ENCODE measurements at regions not wholly inside any gene's neighbourhood (a gene's known extent, or its start where the extent isn't known, plus 50 kb on each side); places are given as distances from the start of the nearest gene placed in this dataset.
"Not testable (repeated sequence)": the region's sequence is repeated elsewhere in the genome, so short reads cannot be mapped to it uniquely, and the experiment has no call there.

DNA sequence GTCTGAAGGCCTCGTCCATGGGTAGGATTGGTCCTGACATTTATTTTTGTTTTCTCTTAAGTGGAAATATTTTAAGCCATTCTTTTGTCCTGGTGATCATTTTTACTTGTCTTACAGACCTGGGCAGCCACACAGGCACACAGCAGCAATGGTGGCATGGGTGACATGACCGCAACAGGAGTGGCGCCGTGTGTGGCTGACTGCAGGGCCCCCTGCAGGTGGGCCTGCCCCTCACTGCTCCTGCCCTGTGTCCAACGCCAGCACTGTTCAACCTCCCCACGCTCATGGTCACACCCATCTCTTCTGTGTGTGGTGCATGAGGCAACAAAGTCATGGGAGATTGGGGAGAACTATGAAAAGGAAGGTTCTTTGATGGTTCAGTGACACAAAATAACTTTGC is 151.9 kb downstream of the MYLK4 start:
- Histone ChIP-seq H3K4me3 (no peak overlapping the region), H3K4me1 (ENCODE audit: control insufficient read depth in 5 of 5, insufficient read depth in 5 of 5, low read length in 5 of 5) (peaks cover 0 to 6% (median 0%) of the 10 kb centered on the region in 5 donors), H3K9ac (ENCODE audit: insufficient read depth in 1 of 2, low read length in 2 of 2) (no peak overlapping the region), H3K27ac (ENCODE audit: low read depth in 1 of 2, low read length in 1 of 2) (no peak overlapping the region), H3K9me3 (ENCODE audit: control insufficient read depth in 4 of 4, insufficient read depth in 3 of 4, low read length in 3 of 4) (no peaks in the 10 kb centered on the region), H3K27me3 (ENCODE audit: control insufficient read depth in 3 of 3, insufficient read depth in 3 of 3, low read length in 2 of 3) (no peaks in the 10 kb centered on the region), H3K36me3 (ENCODE audit: control insufficient read depth in 4 of 4, insufficient read depth in 4 of 4, low read length in 4 of 4) (no peaks in the 10 kb centered on the region)
- WGBS, 2 donors = 95 to 98% methylated on average over 6 of the region's 6 CpGs
- ATAC-seq (ENCODE audit: insufficient read depth, low FRiP score) (no peak), DNase-seq (no peak)
- TF ChIP-seq, protein P1, sequence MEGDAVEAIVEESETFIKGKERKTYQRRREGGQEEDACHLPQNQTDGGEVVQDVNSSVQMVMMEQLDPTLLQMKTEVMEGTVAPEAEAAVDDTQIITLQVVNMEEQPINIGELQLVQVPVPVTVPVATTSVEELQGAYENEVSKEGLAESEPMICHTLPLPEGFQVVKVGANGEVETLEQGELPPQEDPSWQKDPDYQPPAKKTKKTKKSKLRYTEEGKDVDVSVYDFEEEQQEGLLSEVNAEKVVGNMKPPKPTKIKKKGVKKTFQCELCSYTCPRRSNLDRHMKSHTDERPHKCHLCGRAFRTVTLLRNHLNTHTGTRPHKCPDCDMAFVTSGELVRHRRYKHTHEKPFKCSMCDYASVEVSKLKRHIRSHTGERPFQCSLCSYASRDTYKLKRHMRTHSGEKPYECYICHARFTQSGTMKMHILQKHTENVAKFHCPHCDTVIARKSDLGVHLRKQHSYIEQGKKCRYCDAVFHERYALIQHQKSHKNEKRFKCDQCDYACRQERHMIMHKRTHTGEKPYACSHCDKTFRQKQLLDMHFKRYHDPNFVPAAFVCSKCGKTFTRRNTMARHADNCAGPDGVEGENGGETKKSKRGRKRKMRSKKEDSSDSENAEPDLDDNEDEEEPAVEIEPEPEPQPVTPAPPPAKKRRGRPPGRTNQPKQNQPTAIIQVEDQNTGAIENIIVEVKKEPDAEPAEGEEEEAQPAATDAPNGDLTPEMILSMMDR (IDR thresholded peaks at IDR 0.05; ENCODE audit: control extremely low read depth, extremely low read depth) = no peak

DNA sequence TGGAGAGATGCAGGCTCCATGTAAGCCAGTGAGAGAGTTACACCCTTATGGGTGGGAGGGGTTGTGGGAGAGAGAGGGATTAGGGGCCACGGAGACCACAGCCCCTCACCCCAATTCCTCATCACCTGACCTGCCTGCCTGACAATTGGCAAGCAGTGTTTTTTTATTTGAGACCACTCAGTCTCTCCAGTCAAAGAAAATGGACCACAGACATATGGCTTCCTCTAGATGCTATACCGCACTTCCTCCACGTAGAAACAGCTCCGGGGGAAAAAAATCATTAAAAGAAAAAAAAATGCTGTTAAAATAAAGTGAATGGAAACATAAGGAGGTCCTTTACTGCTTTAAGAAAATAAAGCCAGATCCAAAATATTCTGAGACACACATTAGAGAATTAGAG is 152.7 kb downstream of the MYLK4 start:
- Histone ChIP-seq H3K9ac (ENCODE audit: insufficient read depth in 1 of 2, low read length in 2 of 2) (no peak overlapping the region), H3K9me3 (ENCODE audit: control insufficient read depth in 4 of 4, insufficient read depth in 3 of 4, low read length in 3 of 4) (no peaks in the 10 kb centered on the region), H3K27ac (ENCODE audit: low read depth in 1 of 2, low read length in 1 of 2) (no peak overlapping the region), H3K36me3 (ENCODE audit: control insufficient read depth in 4 of 4, insufficient read depth in 4 of 4, low read length in 4 of 4) (no peaks in the 10 kb centered on the region), H3K27me3 (ENCODE audit: control insufficient read depth in 3 of 3, insufficient read depth in 3 of 3, low read length in 2 of 3) (no peaks in the 10 kb centered on the region), H3K4me1 (ENCODE audit: control insufficient read depth in 5 of 5, insufficient read depth in 5 of 5, low read length in 5 of 5) (peaks cover 0 to 6% (median 0%) of the 10 kb centered on the region in 5 donors), H3K4me3 (no peak overlapping the region)
- no peak for ATAC-seq (ENCODE audit: insufficient read depth, low FRiP score)
- no peak for DNase-seq
- 39 to 61% methylated on average over 4 of the region's 4 CpGs for WGBS, 2 donors
- TF ChIP-seq, protein P1 (IDR thresholded peaks at IDR 0.05; ENCODE audit: control extremely low read depth, extremely low read depth) = no peak

DNA sequence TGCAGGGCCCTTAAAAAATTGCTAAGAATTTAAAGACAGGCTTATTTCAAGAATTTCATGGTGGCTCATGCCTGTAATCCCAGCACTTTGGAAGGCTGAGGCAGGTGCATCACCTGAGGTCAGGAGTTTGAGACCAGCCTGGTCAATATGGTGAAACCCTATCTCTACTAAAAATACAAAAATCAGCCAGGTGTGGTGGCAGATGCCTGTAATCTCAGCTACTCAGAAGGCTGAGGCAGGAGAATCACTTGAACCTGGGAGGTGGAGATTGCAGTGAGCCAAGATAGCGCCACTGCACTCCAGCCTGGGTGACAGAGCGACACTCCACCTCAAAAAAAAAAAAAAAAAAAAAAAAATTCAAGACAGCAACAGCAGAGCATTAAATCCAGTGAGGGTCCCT is 153.3 kb downstream of the MYLK4 start:
- WGBS, 2 donors = 89 to 93% methylated on average over 2 of the region's 2 CpGs
- H3K9me3 ChIP-seq (ENCODE audit: control insufficient read depth in 4 of 4, insufficient read depth in 3 of 4, low read length in 3 of 4); H3K4me3 ChIP-seq; H3K4me1 ChIP-seq (ENCODE audit: control insufficient read depth in 5 of 5, insufficient read depth in 5 of 5, low read length in 5 of 5); H3K27ac ChIP-seq (ENCODE audit: low read depth in 1 of 2, low read length in 1 of 2); DNase-seq; H3K36me3 ChIP-seq (ENCODE audit: control insufficient read depth in 4 of 4, insufficient read depth in 4 of 4, low read length in 4 of 4); H3K9ac ChIP-seq (ENCODE audit: insufficient read depth in 1 of 2, low read length in 2 of 2); H3K27me3 ChIP-seq (ENCODE audit: control insufficient read depth in 3 of 3, insufficient read depth in 3 of 3, low read length in 2 of 3); ATAC-seq (ENCODE audit: insufficient read depth, low FRiP score): not testable (repeated sequence)

DNA sequence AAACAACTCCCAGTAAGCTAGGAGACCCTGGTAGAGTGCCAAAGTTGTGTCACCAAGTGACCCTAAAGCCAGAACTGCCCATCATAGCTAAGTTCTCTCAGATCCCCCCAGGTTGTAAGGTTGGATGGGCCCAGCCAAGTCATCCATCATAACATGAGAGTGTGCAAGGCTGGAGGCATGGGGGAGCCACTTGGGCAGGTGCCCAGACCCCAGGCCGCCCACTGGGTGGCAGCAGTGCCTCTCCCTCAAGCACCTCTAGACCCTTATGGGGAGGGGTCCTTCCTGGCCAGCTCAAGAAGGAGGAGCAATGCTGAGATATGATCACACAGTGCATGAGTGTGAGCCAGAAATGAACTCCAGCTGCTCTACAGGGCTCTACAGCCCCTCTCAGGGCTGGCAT is 154.5 kb downstream of the MYLK4 start:
- no peak overlapping the region for H3K27ac ChIP-seq (ENCODE audit: low read depth in 1 of 2, low read length in 1 of 2)
- peaks cover 0 to 6% (median 0%) of the 10 kb centered on the region in 5 donors for H3K4me1 ChIP-seq (ENCODE audit: control insufficient read depth in 5 of 5, insufficient read depth in 5 of 5, low read length in 5 of 5)
- no peak overlapping the region for H3K4me3 ChIP-seq
- no peaks in the 10 kb centered on the region for H3K36me3 ChIP-seq (ENCODE audit: control insufficient read depth in 4 of 4, insufficient read depth in 4 of 4, low read length in 4 of 4)
- TF ChIP-seq, protein P1 (IDR thresholded peaks at IDR 0.05; ENCODE audit: control extremely low read depth, extremely low read depth) = no peak
- 68 to 73% methylated on average over 1 of the region's 1 CpG for WGBS, 2 donors
- ATAC-seq (ENCODE audit: insufficient read depth, low FRiP score) (no peak), DNase-seq (no peak)
- H3K9ac ChIP-seq (ENCODE audit: insufficient read depth in 1 of 2, low read length in 2 of 2) = no peak overlapping the region
- no peaks in the 10 kb centered on the region for H3K27me3 ChIP-seq (ENCODE audit: control insufficient read depth in 3 of 3, insufficient read depth in 3 of 3, low read length in 2 of 3)
- no peaks in the 10 kb centered on the region for H3K9me3 ChIP-seq (ENCODE audit: control insufficient read depth in 4 of 4, insufficient read depth in 3 of 4, low read length in 3 of 4)

All from lung (tissue), 11 donors.